SJCRH30 (cell line): ENCODE measurements at regions not wholly inside any gene's neighbourhood (a gene's known extent, or its start where the extent isn't known, plus 50 kb on each side); places are given as distances from the start of the nearest gene placed in this dataset.
A peak's percentile ranks its signal among the peaks of the same experiment; 100 is the strongest.

Experiments
- DNase-seq, 2 experiments: peaks; one replicate each; pipeline ENCODE4 v3.0.0-alpha.2; 2015 to 2020
- H3K27ac ChIP-seq: fragments of 250-450 bp; sonication (Bioruptor Pico); 2 replicates; pipeline ENCODE4 v1.5.1; 2020; ENCODE audit warnings: mild to moderate bottlenecking, moderate library complexity
- H3K27me3 ChIP-seq: fragments of 250-450 bp; sonication (Bioruptor Pico); 2 replicates; pipeline ENCODE4 v1.5.1; 2020; ENCODE audit warnings: mild to moderate bottlenecking, moderate library complexity
- H3K36me3 ChIP-seq: fragments of 250-450 bp; sonication (Bioruptor Pico); 2 replicates; pipeline ENCODE4 v1.5.1; 2020; ENCODE audit warnings: mild to moderate bottlenecking, moderate library complexity
- H3K4me1 ChIP-seq: fragments of 250-450 bp; sonication (Bioruptor Pico); 2 replicates; pipeline ENCODE4 v1.5.1; 2020; ENCODE audit warnings: mild to moderate bottlenecking, moderate library complexity
- H3K4me3 ChIP-seq: fragments of 250-450 bp; sonication (Bioruptor Pico); 2 replicates; pipeline ENCODE4 v1.5.1; 2020; ENCODE audit warnings: mild to moderate bottlenecking, moderate library complexity
- H3K9me3 ChIP-seq: fragments of 250-450 bp; sonication (Bioruptor Pico); replicated peaks from 2 replicates; pipeline ENCODE4 v1.5.1; 2020; ENCODE audit warnings: mild to moderate bottlenecking, moderate library complexity

DNA sequence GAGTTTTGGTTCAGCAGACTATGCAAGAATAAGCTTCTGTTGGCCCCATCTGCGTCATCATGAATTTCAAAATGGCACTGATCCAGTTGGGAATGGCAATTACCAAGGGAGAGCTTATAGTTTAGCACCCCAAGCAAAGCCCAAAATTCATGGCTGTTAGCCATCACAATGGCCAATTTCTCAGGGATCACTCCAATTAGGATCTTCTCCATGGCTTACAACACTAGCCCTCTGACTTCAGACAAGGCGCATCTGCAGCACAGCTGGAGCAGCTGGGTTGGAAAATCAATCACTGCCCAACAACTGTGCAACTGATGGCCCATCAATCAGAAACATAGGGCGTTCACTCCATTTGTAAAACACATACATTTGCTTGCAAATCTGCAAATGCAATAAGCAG lies 273.6 kb downstream of the SRBD1 start:
- H3K4me3 ChIP-seq = no peak overlapping the region
- DNase-seq = peak; percentile 47 to 70

GRCh38 chr2:45334205-45334604 lies 276.9 kb downstream of the SRBD1 start:
- H3K4me3 ChIP-seq = no peak overlapping the region
- H3K36me3 ChIP-seq = no peaks in the 10 kb centered on the region
- DNase-seq = no peak
- no peaks in the 10 kb centered on the region for H3K27me3 ChIP-seq
- H3K9me3 ChIP-seq = no peaks in the 10 kb centered on the region
- no peak overlapping the region for H3K27ac ChIP-seq
- peaks cover 12% of the 10 kb centered on the region for H3K4me1 ChIP-seq

More for the DNA sequence above, 273.6 kb downstream of the SRBD1 start:
- Histone ChIP-seq H3K36me3 (no peaks in the 10 kb centered on the region), H3K4me1 (peaks cover 13% of the 10 kb centered on the region), H3K27ac (no peak overlapping the region), H3K27me3 (no peaks in the 10 kb centered on the region), H3K9me3 (no peaks in the 10 kb centered on the region)

DNA sequence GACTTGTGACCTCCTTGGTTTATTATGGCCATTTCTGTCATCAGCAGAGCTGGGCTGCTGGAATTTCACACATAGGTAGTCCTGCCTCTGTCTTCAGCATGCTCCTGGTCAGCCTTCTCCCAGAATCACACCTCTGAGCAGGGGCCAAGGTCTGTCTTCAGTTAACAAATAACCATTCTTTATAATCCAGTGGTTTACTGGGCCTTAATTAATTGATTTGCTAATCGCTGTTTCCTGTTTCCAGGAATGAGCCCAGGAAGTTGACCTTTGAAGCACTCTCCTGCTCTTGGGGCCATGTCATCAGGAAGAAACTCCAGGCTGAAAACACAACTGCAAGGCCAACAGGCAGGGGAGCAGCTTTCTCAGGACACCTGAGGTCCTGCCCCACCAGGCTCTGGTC lies 278.5 kb downstream of the SRBD1 start:
- no peak overlapping the region for H3K4me3 ChIP-seq
- no peaks in the 10 kb centered on the region for H3K9me3 ChIP-seq
- H3K4me1 ChIP-seq = peaks cover 9% of the 10 kb centered on the region
- DNase-seq = no peak
- no peaks in the 10 kb centered on the region for H3K27me3 ChIP-seq
- no peak overlapping the region for H3K27ac ChIP-seq
- no peaks in the 10 kb centered on the region for H3K36me3 ChIP-seq

DNA sequence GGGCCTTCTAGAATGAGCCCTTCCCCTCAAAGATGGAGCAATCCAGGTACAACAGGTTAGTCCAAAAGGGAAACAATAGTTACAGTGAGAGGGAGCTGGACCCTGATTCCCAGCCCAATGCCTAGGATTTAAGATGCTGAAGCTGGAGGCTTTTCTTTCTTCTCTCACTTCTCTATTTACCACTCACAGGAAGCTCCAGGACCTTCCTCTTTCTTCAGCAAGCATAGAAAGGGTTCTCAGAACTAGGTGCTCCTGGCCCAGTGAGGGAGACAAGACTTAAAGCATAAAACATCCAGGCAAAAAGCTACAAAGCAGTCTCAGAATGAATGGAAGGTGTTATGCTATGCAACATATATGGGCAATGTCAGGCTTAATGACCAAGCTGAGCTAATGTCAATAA lies 279.0 kb downstream of the SRBD1 start:
- no peak for DNase-seq
- H3K36me3 ChIP-seq = no peaks in the 10 kb centered on the region
- H3K4me1 ChIP-seq = peaks cover 4% of the 10 kb centered on the region
- no peak overlapping the region for H3K4me3 ChIP-seq
- no peak overlapping the region for H3K27ac ChIP-seq
- no peaks in the 10 kb centered on the region for H3K9me3 ChIP-seq
- H3K27me3 ChIP-seq = no peaks in the 10 kb centered on the region

DNA sequence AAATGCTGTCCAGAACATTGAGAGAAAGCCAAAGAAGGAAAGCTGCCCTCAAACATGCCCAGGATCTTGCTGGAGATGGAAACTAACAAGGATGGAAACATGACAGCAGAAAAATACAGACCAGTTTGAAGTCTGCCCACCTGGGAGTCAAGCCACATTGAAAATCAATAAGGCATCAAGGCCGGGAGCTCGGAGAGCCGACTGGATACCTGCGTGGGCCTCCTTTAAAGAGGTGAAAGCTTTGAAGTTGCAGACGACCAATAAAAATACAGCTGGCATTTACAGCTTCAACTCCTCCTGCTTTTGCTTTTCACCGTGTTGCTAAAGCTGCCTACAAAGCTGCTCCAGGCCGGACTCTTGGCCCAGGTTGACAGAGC lies 279.7 kb downstream of the SRBD1 start:
- Histone ChIP-seq H3K4me1 (no peaks in the 10 kb centered on the region), H3K36me3 (no peaks in the 10 kb centered on the region), H3K4me3 (no peak overlapping the region), H3K9me3 (no peaks in the 10 kb centered on the region), H3K27me3 (no peaks in the 10 kb centered on the region), H3K27ac (no peak overlapping the region)
- DNase-seq = no peak

DNA sequence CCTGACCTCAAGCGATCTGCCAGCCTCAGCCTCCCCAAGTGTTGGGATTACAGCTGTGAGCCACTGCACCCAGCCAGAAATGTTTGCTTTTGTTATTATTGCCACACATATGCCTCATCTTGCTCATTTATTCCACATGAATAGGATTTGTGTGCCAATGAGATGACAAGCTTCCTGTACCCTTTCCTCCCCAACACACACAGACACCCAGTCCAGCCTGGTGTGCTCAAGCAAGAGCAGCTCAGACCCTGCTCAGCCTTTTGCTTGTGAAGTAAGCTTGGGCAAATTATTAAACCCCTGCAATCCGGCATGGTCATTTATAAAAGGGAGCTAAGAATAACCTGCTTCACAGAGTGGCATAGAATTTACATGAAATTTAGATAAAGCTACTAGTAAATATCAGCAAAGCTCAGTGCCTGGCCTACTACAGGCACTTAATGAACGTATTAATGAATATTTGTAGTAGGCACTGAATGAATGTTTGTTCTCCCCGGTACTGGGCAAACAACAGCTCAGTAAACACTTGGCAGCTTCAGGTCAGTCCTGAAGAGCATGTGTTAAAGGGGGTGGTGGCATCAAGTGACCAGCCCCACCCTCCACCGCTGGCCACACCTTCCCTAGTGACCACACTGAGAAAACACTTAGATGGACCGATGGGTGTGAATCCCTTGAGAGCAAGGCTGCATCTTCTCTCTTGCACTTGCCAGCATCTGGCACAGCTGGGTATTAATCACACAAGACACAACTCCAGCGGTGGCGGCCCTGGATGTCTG lies 280.2 kb downstream of the SRBD1 start:
- Histone ChIP-seq H3K27ac (no peak overlapping the region), H3K36me3 (no peaks in the 10 kb centered on the region), H3K9me3 (no peaks in the 10 kb centered on the region), H3K4me3 (no peak overlapping the region), H3K27me3 (no peaks in the 10 kb centered on the region), H3K4me1 (no peaks in the 10 kb centered on the region)
- peak in 1 of 2 experiments; percentile 26 for DNase-seq

GRCh38 chr2:45330108-45330507 lies 281.0 kb downstream of the SRBD1 start:
- DNase-seq = no peak
- no peaks in the 10 kb centered on the region for H3K9me3 ChIP-seq

GRCh38 chr2:45329045-45329677 lies 281.9 kb downstream of the SRBD1 start:
- Histone ChIP-seq H3K9me3 (no peaks in the 10 kb centered on the region), H3K4me1 (no peaks in the 10 kb centered on the region), H3K27ac (no peak overlapping the region), H3K4me3 (no peak overlapping the region), H3K36me3 (no peaks in the 10 kb centered on the region), H3K27me3 (no peaks in the 10 kb centered on the region)
- peak; percentile 43 to 53 for DNase-seq

More at GRCh38 chr2:45330108-45330507, 281.0 kb downstream of the SRBD1 start:
- H3K27me3 ChIP-seq = no peaks in the 10 kb centered on the region
- no peak overlapping the region for H3K27ac ChIP-seq
- no peaks in the 10 kb centered on the region for H3K36me3 ChIP-seq
- H3K4me3 ChIP-seq = no peak overlapping the region
- no peaks in the 10 kb centered on the region for H3K4me1 ChIP-seq

GRCh38 chr2:45328264-45328870 lies 282.7 kb downstream of the SRBD1 start:
- H3K4me3 ChIP-seq = no peak overlapping the region
- H3K9me3 ChIP-seq = no peaks in the 10 kb centered on the region
- DNase-seq = no peak
- no peak overlapping the region for H3K27ac ChIP-seq
- H3K27me3 ChIP-seq = no peaks in the 10 kb centered on the region
- no peaks in the 10 kb centered on the region for H3K4me1 ChIP-seq
- no peaks in the 10 kb centered on the region for H3K36me3 ChIP-seq

DNA sequence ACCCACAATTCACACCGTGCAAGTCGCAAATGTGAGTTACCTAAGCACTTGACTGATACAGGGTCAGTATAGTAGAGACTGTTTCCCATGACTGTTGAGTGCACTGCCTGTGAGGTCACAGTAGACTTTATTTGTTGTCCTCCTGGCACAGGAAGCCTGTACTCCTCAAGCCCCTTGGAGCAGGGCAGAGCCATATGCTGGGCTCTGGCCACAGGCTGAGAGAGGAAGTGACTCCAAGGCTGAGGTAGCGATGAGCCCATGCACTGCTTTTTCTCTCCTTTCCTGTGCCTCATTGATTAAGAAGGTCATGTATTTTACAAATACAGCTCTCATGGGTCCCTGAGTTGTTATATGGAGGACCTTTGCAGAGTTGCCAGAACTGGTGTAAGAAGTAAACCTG lies 287.7 kb downstream of the SRBD1 start:
- Histone ChIP-seq H3K4me3 (no peak overlapping the region), H3K4me1 (no peaks in the 10 kb centered on the region), H3K27me3 (no peaks in the 10 kb centered on the region; the same call in 1 of the 2 replicates), H3K27ac (no peak overlapping the region), H3K9me3 (no peaks in the 10 kb centered on the region), H3K36me3 (no peaks in the 10 kb centered on the region)
- DNase-seq = no peak

DNA sequence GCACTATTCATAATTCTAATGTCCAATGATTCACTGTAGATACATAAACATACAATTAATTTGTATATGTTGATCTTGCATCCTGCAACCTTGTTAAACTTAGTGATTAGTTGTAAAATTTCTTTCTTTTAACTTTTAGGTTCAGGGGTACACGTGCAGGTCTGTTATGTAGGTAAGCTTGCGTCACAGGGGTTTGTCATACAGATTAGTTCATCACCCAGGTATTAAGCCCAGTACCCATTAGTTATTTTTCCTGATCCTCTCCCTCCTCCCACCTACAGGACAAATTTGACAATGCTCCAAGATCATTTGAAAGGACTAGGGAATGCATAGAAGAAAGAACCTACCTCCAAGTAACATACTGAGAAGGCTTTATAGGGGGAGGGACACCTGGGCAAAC lies 290.1 kb downstream of the SRBD1 start:
- no peak overlapping the region for H3K4me3 ChIP-seq
- H3K27me3 ChIP-seq = no peaks in the 10 kb centered on the region; the same call in 1 of the 2 replicates
- H3K9me3 ChIP-seq = no peaks in the 10 kb centered on the region
- peaks cover 8% of the 10 kb centered on the region for H3K4me1 ChIP-seq
- no peaks in the 10 kb centered on the region for H3K36me3 ChIP-seq
- no peak for DNase-seq
- no peak overlapping the region for H3K27ac ChIP-seq

DNA sequence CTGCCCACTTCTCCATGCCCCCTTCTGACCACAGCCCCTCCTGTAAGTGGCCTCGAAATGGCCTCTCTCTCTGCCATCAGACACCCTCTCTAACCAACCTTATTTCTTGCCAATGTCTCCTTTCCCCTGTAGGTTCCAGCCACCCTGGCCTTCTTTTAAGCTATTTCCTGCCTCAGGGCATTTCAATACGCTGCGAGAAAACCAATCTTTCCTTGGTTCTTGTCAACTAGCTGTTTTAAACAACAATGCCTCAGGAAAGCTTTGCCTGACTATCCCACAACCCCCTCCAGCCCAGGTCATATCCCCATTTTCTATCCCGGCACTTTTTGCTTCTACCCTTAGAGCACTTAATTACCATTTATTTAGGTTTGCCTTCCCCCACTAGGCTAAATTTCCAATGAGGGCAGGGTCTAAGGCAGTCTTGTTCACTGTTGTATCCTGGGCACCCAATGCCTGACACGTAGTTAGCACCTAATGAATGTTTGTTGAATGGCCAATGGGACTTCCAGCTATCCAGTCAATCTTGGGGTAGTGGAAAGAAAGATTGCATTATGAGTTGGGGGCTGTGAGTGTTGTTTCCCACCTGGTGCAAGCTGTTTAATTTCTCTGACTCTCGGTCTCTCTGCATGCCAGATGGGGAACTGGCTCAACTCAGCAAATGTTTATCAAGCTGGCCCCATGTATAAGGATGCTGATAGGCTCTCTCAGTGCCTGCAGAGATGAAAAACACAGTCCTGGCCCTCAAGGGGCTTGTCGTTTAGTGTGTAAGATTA lies 291.2 kb downstream of the SRBD1 start:
- Histone ChIP-seq H3K9me3 (no peaks in the 10 kb centered on the region), H3K4me3 (no peak overlapping the region)
- no peak for DNase-seq

DNA sequence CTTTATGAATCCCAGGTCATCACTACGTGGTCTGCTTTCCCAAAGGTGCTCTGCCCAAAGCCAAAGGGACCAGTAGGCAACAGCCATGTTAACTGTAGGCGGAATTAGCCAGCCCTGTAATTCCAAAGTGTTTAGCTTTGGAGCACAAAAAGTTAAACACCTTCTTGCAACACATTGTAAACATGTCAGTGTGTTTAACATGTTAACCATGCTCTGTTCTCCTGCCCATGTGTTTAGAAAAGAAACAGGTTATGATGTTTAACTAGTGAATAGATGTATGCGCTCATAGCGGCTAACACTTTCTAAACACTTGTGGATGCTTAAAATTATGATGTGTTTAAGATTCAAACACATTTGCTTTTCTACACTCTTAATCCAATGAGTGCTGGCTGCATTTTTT lies 292.4 kb downstream of the SRBD1 start:
- H3K27me3 ChIP-seq = no peaks in the 10 kb centered on the region; the same call in 1 of the 2 replicates
- no peak overlapping the region for H3K27ac ChIP-seq
- no peaks in the 10 kb centered on the region for H3K9me3 ChIP-seq
- no peak overlapping the region for H3K4me3 ChIP-seq
- no peaks in the 10 kb centered on the region for H3K36me3 ChIP-seq
- peaks cover 10% of the 10 kb centered on the region for H3K4me1 ChIP-seq
- DNase-seq = no peak

More for the DNA sequence above, 291.2 kb downstream of the SRBD1 start:
- Histone ChIP-seq H3K4me1 (peaks cover 10% of the 10 kb centered on the region), H3K27me3 (no peaks in the 10 kb centered on the region; the same call in 1 of the 2 replicates), H3K27ac (no peak overlapping the region), H3K36me3 (no peaks in the 10 kb centered on the region)

GRCh38 chr2:45316576-45317338 lies 294.3 kb downstream of the SRBD1 start:
- Histone ChIP-seq H3K27ac (0 out of 2 replicates have a peak overlapping the region, but pooled peaks have one; percentile 21), H3K36me3 (no peaks in the 10 kb centered on the region), H3K9me3 (no peaks in the 10 kb centered on the region), H3K27me3 (no peaks in the 10 kb centered on the region; the same call in 1 of the 2 replicates), H3K4me3 (no peak overlapping the region), H3K4me1 (peaks cover 10% of the 10 kb centered on the region)
- peak in 1 of 2 experiments; percentile 46 for DNase-seq
